Occipital lobe (tissue), 1 donor: ENCODE measurements at regions not wholly inside any gene's neighbourhood (a gene's known extent, or its start where the extent isn't known, plus 50 kb on each side); places are given as distances from the start of the nearest gene placed in this dataset.

Experiments
- DNase-seq: peaks from one replicate; lab custom pipeline; 2025; lab: John Stamatoyannopoulos, UW

DNA sequence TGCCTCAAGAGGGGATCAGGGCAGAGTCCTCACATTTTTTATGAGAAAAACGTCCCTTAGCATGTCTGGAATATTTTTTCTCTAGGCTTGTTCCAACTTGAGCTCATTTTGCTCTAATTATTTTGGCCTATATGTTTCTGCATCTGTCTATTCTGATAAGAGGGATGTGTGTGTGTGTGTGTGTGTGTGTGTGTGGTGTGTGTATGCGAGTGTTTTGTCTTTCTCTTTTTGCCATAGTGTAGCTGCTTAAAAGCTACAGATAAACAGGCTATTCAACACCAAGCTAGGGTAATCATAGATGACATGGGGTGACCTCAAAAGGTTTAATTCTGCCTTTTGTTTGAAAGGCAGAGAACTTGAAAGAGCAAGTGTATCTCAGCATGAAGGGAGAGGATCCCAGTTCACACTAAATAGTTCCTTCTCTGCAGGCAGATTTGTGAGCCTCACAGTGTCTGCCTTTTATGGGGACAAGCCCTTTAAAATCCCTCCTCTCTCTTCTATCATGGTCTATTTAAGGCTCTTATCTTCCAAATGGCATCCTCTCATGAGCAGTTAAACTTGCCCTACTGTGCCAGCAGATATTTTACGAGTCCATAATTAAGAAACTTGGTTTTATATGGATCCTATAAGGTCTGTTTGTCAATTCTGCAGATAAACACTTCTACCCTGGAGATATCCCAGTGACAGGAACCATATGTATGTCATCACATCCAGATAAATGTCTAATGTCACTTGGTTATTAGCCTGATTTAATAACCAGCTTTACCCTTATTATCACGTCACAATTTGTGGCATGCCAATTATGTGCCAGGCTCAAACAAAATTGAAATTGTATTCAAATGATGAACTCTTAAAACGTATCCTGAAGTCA is 202.9 kb upstream of the MTPN start:
- no peak for DNase-seq

DNA sequence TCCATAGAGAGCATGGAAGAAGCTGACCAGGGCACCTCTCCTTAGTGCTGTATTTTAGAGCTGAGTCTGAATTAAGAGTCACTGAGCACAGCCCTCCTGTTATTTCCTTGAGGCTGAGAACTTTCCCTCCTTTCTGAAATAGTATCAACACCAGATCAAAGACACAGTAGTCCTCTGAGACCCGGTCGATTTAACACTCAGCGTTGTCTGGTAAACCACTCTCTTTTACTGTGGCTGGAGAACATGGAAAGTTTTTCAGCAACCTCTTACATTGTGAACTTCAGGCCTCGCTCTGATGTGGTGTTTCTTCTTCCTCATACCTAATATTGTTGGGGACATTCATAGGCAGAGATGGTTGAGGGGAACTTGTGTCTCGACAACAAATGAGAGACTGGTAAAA is 202.0 kb upstream of the MTPN start:
- DNase-seq, result no peak

DNA sequence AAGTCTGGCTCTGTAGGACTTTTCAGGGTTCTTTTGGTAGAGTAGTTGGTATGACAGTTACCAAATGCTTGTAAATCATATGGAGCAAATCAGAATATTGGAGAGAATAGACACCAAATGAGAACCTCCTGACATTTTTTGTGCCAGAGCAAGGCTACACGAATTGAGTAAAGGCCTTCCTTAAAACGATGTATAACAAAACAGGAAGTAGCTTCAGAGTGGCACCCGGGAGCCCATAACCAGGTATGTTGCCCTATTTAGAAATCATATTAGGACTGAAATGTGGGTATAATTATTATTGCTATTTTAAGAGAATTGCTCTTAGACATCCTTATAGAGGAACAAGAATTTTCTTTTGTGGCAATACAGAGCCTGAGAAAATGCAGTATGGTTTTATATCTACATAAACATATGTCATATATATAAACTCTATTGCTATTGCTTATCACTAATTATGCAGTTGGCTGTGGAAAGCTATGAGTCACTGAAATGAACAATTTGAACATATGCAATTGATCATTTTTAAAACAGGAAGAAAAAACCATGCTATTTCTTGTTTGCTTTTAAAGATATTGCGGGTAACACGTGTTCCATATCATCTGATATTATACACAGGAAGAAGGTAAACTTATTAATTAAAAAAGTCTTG is 197.4 kb upstream of the MTPN start:
- DNase-seq, result no peak

DNA sequence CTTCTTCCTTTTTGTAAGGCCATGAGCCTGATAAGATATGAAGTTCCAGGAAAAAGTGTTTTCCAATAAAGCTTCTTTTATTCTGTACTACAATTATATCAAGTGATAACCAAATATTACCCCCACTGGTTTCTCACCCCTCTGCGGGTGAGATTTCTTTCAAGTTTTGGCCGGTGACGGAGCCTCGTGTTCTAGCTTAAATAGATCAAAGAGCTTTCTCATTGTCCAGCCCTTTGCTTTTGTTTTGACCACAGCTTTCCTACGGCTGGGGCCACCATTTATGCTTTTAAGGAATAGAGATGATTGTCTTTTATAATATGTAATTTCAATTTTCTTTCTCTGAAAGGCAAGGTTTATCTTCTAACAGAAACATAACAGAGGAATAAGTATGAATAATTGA is 196.7 kb upstream of the MTPN start:
- no peak for DNase-seq

DNA sequence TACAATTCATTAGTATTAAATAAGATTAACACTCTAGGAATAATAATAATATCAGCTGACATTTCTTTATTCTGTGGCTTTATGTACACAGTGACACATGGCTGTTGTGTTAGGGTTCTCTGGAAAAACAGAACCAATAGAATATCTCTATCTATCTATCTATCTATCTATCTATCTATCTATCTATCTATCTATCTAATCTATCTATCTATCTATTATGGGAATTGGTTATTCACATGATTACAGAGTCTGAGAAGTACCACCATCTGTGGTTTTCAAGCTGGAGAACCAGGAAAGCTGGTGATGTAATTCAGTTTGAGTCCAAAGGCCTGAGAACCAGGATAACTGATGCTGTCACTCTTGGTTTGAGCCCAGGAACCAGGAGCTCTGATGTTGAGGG is 194.1 kb upstream of the MTPN start:
- no peak for DNase-seq

DNA sequence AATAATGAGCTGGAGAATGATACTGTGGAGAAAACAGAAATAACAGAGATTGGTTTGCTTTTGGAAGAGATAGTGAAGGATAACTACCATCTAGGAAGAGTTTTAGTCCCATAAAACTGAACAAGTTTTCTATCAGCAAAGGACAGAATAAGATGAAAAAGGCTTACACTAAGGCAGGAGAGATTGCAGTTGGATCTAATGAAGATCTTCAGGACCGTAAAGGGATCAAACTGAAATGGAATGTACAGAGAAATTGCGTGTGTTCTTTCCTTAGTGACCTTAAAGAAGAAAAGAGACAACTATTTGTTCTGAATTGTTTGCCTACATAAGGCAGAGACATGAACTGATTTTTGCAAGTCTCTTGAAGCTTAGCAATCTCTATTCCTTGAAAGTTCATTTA is 191.7 kb upstream of the MTPN start:
- no peak for DNase-seq

DNA sequence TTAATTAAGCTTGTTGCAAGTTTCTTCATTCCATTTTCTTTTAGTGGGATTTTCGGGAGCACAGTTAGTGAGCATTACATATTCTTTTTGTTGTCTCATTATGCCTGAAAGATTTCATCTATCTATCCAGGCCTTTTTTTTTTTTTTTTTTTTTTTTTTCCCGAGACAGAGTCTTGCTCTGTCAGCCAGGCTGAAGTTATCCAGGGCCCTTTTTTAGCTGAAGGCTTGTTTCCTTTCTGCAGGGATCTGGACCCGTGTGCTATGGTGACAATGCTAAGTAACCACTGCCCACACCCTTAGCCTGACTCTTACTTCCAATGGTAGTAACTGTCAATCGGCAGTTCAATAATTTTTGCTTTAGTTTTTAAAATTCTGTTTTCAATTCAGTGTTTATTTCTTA is 190.8 kb upstream of the MTPN start:
- no peak for DNase-seq

DNA sequence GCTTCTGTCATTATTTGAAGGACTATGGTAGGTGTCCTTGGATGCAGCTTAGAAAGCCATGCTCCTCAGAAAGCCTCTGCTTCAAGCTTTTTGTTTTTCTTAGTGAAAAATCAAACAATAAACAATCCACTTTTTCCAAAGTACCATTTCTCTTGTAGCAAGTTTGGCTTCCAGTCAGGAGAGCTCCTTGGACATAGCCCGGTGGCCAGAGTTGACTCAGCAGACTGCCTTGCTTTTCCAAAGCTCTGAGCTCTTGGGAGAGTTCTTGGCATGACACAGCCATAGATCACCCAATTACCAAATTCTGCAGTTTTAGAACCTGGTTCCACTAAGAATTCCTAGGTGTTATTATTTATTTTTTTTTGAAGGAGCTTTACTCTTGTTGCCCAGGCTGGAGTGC is 189.4 kb upstream of the MTPN start:
- no peak for DNase-seq

DNA sequence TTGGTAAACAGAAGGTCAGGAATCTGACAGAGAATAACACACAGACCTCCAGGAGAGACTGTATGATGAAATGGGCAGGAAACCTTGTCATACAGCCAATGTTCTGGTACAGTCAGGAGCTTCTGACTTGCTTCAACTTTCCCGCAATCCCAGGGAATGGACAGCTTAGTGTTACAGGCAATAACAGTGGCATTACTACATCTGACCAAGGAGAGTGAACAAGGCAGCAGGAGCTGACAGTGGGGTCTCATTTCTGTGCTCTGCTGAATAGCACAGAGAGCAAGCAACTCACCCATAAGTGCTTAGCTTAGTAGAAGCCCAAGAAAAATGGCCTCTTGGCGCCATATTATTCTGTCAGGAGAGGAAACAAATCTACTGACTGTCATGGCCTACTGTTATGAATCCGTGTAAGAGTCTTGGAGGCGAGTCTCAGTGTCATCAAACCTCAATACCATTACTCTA is 186.2 kb upstream of the MTPN start:
- DNase-seq, result no peak

DNA sequence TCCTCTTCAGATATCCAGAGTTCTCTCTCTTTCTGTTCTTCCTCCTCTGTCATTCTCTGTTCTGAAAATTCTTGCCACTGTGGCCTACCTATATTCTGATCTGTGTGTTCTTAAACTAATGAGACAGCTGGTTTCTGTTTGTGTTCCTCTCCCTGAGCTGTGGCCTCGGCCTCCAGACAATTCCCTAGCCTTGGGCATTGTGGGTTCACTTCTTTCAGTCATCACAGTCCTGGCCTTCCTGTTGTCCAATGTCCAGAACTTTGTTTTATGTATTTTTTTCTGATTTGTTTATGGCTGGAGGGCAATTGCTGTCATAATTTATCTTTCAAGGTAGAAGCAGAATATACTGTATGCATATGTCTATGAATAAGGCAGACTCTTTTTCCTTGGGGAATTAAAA is 173.2 kb upstream of the MTPN start:
- no peak for DNase-seq

DNA sequence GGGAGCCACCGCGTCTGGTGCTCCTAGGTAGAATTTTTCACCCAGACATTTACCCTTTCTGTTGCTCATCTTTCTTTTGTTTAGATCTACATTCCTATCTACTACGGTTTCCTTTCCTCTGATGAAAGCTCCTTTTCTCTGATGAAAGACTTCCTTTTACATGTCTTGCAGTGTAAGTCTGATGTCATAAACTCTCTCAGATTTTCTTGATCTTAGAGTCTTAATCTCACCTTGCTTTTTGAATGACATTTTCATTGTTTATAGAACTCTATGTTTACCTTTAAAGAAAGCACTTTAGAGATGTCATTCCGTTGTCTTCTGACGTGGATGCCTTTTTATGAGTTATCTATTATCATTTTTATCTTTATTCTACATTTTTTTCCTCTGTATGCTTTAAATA is 171.8 kb upstream of the MTPN start:
- no peak for DNase-seq

DNA sequence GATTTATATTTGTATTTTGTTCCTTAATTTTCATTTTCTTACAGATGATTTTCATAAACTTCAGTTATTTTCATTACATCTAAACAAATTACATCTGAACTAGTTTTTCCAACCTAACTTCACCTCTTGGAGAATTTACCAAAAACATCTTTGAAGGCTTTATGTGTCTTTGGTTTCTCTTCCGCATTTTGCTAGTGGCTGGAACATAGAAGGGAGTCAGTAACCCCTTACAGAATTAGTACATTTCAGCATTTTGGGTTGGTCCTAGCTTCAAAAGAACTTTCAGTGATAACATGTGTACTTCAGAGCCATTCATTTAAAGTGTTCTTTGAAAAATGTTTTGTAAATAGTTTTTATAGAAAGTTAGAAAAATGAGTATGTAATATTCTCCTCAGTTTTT is 169.8 kb upstream of the MTPN start:
- DNase-seq, result no peak

DNA sequence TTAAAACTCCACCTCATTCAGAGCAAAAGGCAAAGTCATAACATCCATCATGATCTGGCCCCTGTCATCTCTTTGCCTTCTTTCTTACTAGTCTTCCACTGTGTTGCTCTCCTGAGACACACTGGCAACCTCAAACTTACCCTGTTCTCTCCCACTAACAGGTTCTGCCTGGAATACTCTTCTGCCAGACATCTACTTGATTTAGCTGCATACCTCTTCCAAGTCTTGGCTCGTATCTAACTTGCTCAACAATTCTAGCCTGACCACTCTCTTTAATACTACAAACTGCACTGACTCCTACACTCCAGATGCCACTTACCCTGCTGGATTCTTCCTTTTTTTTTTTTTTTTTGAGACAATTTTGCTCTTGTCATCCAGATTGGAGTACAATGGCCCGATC is 167.0 kb upstream of the MTPN start:
- DNase-seq, result no peak

DNA sequence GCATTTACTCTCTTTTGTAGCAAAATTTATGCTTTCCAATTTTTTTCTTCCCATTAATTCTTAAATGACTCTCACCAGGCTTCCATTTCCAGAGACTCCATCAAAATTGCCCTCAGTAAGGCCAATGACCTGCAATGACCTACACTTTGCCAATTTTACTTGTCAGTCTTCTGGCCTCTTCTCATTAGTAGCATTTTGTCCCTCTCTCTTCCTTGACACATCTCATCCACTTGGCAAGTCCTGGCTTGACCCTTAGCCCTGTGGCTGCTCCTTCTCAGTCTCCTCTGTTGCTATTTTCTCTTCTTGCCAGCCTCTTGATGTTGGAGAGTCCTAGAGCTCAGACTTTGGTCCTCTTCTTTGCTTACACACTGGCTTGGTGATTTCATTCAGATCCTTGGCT is 166.1 kb upstream of the MTPN start:
- no peak for DNase-seq

DNA sequence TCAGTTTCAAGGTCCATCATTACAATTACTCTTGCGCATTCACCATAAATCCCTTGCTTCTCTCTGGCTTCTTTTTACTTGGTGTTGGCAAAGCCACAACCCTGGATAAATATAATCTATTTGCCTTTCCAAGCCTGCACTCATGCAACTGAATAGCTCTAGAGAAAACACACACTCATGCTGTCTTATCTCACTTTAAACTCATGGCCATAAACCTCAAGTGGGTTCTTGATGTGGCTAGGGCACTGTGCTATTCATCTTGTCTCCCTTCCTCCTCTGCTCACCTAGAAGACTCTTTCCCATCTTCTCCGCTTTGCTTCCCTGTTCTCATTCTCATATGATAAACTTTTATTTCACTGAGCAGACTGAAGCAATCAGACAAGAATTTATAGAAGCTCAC is 165.4 kb upstream of the MTPN start:
- no peak for DNase-seq

DNA sequence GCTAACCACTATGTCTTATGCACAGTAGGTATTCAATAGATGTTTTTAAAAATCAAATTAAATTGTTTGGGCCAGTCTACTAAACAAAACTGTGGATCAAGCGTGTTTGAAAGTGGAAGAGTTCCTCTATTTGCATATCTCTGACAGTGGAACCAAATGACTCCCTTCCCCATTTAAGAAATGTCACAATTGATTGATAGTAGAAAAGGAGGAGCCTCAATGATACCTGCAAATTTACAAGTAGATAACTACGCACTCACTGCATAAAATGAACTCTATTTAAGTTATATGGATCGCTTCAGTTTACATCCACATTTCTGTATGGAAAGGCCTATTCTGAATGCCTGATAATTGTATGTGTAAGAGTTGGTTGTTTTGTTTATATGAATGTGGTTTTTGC is 163.3 kb upstream of the MTPN start:
- DNase-seq, result no peak

DNA sequence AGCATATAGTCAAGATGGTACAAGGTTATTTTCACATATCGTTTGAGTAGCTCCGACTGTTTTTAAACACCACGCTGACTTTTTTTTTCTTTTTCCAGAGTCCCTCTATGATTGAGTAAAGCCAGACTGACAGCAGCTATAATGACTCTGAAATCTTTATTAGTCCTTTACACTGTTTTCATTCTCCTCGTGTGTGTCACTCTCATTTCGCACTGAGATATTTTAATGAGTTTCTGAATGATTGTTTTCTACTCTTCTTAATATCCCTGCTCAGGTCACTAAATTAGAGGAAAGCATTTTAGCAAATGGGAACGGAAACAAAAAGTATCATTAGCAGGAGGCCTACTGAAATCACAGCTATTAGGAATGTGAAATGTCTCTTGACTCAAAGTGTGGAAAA is 162.3 kb upstream of the MTPN start:
- no peak for DNase-seq

DNA sequence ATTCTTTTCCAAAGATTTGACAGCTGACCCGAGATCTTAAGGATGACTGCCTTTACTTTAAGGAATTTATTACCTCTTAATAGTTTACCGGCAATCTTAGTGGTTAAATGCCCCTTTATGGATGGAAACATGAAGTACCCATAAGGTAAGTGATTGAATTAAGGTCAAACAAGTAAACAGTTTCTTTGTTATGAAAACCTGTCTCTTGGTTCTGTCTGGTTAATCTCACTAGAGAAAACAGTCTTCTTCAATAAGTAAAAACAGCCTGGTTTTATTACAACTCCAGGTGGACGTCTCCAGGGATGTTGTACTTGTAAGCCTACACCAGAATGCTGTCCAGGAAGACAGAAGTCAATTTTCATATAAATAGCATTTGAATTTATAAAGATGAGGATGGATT is 161.8 kb upstream of the MTPN start:
- DNase-seq, result no peak

DNA sequence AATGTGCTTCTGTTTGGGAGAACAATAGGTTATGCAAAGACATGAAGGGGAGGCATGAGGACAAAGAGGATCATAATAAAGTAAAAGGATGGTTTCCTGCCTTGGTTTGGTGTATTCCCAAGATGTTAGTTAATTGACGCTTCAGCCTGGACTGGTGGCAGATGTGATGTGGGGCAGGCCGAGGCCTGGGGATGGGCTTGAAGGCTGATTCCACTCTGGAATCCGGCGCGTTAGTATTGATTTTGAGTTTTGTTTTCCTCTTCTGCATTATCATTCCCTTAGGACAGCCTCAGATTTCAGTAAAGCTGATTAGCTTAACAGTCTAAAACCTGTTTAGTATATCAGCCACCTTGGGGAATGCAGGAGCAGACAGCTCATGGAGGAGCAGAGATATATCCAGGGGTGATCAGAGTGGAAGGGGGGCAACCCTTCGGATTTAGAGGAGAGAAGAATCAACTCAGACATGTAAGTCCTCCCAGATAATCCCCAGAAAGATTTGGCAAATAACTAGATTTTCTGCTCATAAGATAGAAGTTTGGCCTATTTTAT is 159.8 kb upstream of the MTPN start:
- no peak for DNase-seq

DNA sequence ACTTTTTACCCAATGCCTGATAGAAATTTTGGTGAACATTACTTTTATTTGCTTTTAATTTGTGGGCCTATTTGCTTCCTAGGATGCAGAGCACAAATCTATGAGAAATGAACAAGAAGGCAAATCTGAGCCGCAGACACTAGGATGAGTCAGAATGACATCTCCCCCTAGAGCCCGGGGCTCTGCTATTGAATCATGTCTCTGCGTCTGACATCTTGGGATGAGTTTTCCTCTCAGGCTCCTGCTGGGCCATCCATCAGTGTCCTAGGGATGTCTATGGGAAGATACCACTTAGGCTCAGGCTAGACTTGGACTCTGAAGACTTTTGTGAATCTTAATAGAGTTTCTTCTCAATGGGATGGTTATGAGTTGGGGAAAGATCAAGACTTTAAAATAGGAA is 157.3 kb upstream of the MTPN start:
- DNase-seq, result no peak

DNA sequence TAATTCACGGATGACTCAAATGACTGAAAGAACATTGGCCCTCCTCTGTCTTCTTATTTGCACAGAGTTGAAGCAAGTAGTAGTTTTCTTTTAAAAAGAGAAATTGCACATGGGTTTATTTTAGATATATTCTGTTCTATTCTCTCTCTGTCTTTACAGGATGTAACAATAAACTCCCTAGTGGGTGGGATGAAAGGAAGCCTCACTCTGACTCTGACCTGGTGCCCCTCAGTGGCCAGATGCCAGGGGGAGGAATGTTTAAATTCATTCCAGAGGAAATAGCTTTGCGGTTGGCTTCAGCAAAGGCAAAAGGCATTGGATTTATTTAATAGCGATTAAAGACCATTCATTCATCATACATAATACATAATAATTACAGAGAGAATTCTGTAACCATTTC is 156.4 kb upstream of the MTPN start:
- no peak for DNase-seq

DNA sequence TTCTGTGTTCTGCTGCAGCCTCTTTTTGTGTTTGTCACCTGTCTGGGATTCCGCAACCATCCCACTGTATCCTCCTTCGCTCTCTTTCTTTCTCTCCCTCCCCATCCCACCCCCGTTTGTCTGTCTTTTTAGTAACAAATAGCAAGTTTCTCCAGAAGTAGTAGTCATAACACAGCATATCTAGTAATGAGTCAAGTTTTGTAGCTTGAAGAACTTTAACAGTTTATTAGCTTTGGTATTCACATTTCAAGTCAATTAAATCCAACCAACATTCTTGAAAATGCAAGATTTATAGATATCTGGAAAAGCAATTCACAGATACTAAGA is 154.1 kb upstream of the MTPN start:
- DNase-seq, result no peak
